Astrocyte of the spinal cord (primary cell): ENCODE measurements at regions not wholly inside any gene's neighbourhood (a gene's known extent, or its start where the extent isn't known, plus 50 kb on each side); places are given as distances from the start of the nearest gene placed in this dataset.

Source experiments
- DNase-seq: peaks from one replicate; pipeline ENCODE4 v3.0.0; 2011; ENCODE audit warnings: low read depth, low spot score
- H3K4me3 ChIP-seq: 2 replicates; pipeline ENCODE4 v1.5.1; 2011; ENCODE audit warnings: low read depth, mild to moderate bottlenecking, low read length, moderate library complexity
- in situ Hi-C: cut with HindIII; loops from 2 replicates; pipeline ENCODE4 v1.10.0; 2017; ENCODE audit warnings: low sequenced_read_pairs
- TF ChIP-seq, protein P1 (sequence below): IDR thresholded peaks from 2 replicates; pipeline ENCODE4 v1.5.1; 2012; ENCODE audit warnings: low read depth, mild to moderate bottlenecking, low read length, inconsistent platforms

DNA sequence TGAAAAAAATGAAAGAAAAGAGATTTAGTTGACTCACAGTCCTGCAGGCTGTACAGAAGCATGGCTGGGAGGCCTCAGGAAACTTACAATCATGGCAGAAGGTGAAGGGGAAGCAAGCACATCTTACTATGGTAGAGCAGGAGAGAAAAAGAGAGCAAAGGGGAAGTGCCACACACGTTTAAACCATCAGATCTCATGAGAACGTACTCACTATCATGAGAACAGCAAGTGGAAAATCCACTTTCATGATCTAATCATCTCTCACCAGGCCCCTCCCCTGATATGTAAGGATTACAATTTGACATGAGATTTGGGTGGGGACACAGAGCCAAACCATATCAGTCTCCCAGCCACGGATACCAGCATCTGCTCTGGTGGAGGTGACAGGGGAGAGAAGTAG, 50.8 kb upstream of the CPOX start:
- TF ChIP-seq, protein P1, sequence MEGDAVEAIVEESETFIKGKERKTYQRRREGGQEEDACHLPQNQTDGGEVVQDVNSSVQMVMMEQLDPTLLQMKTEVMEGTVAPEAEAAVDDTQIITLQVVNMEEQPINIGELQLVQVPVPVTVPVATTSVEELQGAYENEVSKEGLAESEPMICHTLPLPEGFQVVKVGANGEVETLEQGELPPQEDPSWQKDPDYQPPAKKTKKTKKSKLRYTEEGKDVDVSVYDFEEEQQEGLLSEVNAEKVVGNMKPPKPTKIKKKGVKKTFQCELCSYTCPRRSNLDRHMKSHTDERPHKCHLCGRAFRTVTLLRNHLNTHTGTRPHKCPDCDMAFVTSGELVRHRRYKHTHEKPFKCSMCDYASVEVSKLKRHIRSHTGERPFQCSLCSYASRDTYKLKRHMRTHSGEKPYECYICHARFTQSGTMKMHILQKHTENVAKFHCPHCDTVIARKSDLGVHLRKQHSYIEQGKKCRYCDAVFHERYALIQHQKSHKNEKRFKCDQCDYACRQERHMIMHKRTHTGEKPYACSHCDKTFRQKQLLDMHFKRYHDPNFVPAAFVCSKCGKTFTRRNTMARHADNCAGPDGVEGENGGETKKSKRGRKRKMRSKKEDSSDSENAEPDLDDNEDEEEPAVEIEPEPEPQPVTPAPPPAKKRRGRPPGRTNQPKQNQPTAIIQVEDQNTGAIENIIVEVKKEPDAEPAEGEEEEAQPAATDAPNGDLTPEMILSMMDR = no peak
- DNase-seq = no peak
- no peak overlapping the region for H3K4me3 ChIP-seq
- in situ Hi-C loops = no loop called here

DNA sequence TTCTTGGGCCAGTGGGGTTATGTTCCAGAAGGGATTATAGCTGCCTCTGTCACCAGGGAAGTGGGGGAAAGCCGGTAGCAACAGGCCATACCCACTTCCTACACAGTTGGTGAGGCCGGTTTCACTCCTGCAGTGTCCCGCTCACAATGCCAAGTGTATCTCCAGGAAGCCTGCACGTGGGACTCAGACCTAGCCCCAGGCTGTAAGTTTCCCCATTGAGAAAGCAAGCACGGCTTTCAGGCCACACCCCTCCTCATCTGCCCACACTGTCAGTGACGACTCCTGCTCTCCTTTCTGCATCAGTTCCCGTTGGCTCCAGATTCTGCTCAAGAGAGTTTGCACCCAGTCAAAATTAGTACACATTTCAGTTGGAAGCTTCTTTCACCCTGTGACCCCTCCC, 51.6 kb upstream of the CPOX start:
- in situ Hi-C loops = no loop called here
- TF ChIP-seq, protein P1 = no peak
- DNase-seq = no peak
- no peak overlapping the region for H3K4me3 ChIP-seq

DNA sequence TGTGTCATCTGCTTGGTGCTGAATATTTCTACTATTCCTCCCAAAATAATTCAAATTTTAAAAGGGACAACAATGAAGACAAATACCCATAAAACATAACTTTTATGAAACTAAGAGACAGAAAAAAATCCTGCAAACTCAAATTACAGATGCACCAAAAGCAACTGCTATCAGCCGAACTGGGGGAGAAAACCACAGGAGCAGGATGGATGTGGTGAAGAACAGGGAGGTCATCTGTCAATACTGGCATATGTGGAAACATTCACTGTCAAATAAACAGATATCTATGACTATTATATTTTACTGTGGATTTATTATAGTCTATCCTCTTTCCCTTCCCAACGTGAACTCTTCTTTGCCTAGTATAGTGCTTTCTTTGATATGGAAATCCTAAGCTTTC, 53.3 kb upstream of the CPOX start:
- no peak overlapping the region for H3K4me3 ChIP-seq
- DNase-seq = no peak
- in situ Hi-C loops = no loop called here
- TF ChIP-seq, protein P1 = no peak

- no peak for DNase-seq
- TF ChIP-seq, protein P1 = no peak
- H3K4me3 ChIP-seq = no peak overlapping the region
- in situ Hi-C loops = no loop called here
Measured at GRCh38 chr3:98647197-98647596, 53.8 kb upstream of the CPOX start.

- TF ChIP-seq, protein P1 = no peak
- in situ Hi-C loops = no loop called here
- no peak for DNase-seq
- H3K4me3 ChIP-seq = no peak overlapping the region
Measured at GRCh38 chr3:98650971-98651779, 57.8 kb upstream of the CPOX start.

DNA sequence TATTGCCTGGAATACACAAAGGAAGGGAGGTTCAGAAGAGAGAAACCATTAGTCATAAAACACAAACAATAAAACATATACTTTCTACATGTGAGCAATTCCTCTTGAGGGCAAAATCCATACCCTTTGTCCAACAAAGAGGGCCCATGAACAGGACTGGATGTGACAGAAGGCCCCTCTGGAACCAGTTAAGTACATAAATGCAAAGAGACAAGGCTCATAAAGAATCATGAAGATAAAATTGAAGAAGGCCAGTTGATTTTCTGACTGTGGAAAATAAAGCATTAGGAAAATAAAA, 58.3 kb upstream of the CPOX start:
- H3K4me3 ChIP-seq = no peak overlapping the region
- DNase-seq = no peak
- in situ Hi-C loops = no loop called here
- TF ChIP-seq, protein P1 = no peak
